SKM-1 treated with dmso at 0.1 percent for 144 hours (cell line): ENCODE measurements at regions not wholly inside any gene's neighbourhood (a gene's known extent, or its start where the extent isn't known, plus 50 kb on each side); places are given as distances from the start of the nearest gene placed in this dataset.
A peak's percentile ranks its signal among the peaks of the same experiment; 100 is the strongest.

ENCODE experiments used
- DNase-seq: peaks from one replicate; lab custom pipeline; 2025; ENCODE audit not compliant: unreplicated experiment; lab: John Stamatoyannopoulos, UW

GRCh38 chr3:72494626-72495025 is 353.6 kb downstream of the SHQ1 start:
- DNase-seq, result no peak

GRCh38 chr3:72494130-72494529 is 354.1 kb downstream of the SHQ1 start:
- no peak for DNase-seq

- no peak for DNase-seq
These were observed 356.0 kb downstream of the SHQ1 start for GRCh38 chr3:72492240-72492639.

- no peak for DNase-seq
These were observed 357.4 kb downstream of the SHQ1 start for GRCh38 chr3:72490688-72491435.

GRCh38 chr3:72489901-72490300 is 358.3 kb downstream of the SHQ1 start:
- DNase-seq, result no peak

- no peak for DNase-seq
These were observed 359.6 kb downstream of the SHQ1 start for GRCh38 chr3:72488738-72489035.

- DNase-seq, result no peak
These were observed 360.1 kb downstream of the SHQ1 start for GRCh38 chr3:72487946-72488737.

- no peak for DNase-seq
These were observed 361.0 kb downstream of the SHQ1 start for GRCh38 chr3:72487078-72487765.

- no peak for DNase-seq
These were observed 362.6 kb downstream of the SHQ1 start for GRCh38 chr3:72485641-72486040.

- DNase-seq, result no peak
These were observed 364.6 kb downstream of the SHQ1 start for GRCh38 chr3:72483554-72484104.

- peak; percentile 23 for DNase-seq
These were observed 365.5 kb downstream of the SHQ1 start for GRCh38 chr3:72482589-72483321.

GRCh38 chr3:72481542-72481941 is 366.7 kb downstream of the SHQ1 start:
- no peak for DNase-seq

GRCh38 chr3:72480366-72480765 is 367.9 kb downstream of the SHQ1 start:
- no peak for DNase-seq

- no peak for DNase-seq
These were observed 368.5 kb downstream of the SHQ1 start for GRCh38 chr3:72479651-72480215.

- no peak for DNase-seq
These were observed 372.1 kb downstream of the SHQ1 start for GRCh38 chr3:72476139-72476483.

- DNase-seq, result peak; percentile 55
These were observed 372.7 kb downstream of the SHQ1 start for GRCh38 chr3:72475258-72476138.

GRCh38 chr3:72474775-72475174 is 373.5 kb downstream of the SHQ1 start:
- no peak for DNase-seq

- DNase-seq, result no peak
These were observed 375.1 kb downstream of the SHQ1 start for GRCh38 chr3:72473156-72473555.

GRCh38 chr3:72470904-72471417 is 377.3 kb downstream of the SHQ1 start:
- DNase-seq, result no peak

GRCh38 chr3:72465853-72466252 is 382.4 kb downstream of the SHQ1 start:
- DNase-seq, result no peak
